ENCODE measurements at regions not wholly inside any gene's neighbourhood (a gene's known extent, or its start where the extent isn't known, plus 50 kb on each side); places are given as distances from the start of the nearest gene placed in this dataset.

GRCh38 chr4:166366012-166366411, 493.0 kb downstream of the TLL1 start:
- no peak for ATAC-seq

- ATAC-seq, result no peak
Measured at GRCh38 chr4:166377578-166377977, 504.5 kb downstream of the TLL1 start.

GRCh38 chr4:166386491-166387360, 513.7 kb downstream of the TLL1 start:
- ATAC-seq, result no peak

- no peak for ATAC-seq
Measured at GRCh38 chr4:166391501-166391900, 518.5 kb downstream of the TLL1 start.

- no peak for ATAC-seq
Measured at GRCh38 chr4:166399021-166399420, 526.0 kb downstream of the TLL1 start.

- no peak for ATAC-seq
Measured at GRCh38 chr4:166400270-166400894, 527.3 kb downstream of the TLL1 start.

GRCh38 chr4:166413356-166413755, 540.3 kb downstream of the TLL1 start:
- ATAC-seq, result no peak

- ATAC-seq, result no peak
Measured at GRCh38 chr4:166414431-166414830, 541.4 kb downstream of the TLL1 start.

GRCh38 chr4:166415749-166416148, 542.7 kb downstream of the TLL1 start:
- ATAC-seq, result no peak

GRCh38 chr4:166421556-166422156, 548.6 kb downstream of the TLL1 start:
- no peak for ATAC-seq

- ATAC-seq, result no peak
Measured at GRCh38 chr4:166422475-166422874, 549.4 kb downstream of the TLL1 start.

GRCh38 chr4:166426300-166426863, 553.3 kb downstream of the TLL1 start:
- no peak for ATAC-seq

GRCh38 chr4:166432125-166432524, 559.1 kb downstream of the TLL1 start:
- ATAC-seq, result no peak

GRCh38 chr4:166432842-166433241, 559.8 kb downstream of the TLL1 start:
- ATAC-seq, result no peak

GRCh38 chr4:166435449-166435848, 562.4 kb downstream of the TLL1 start:
- ATAC-seq, result no peak

- ATAC-seq, result no peak
Measured at GRCh38 chr4:166458756-166459155, 585.7 kb downstream of the TLL1 start.

- ATAC-seq, result no peak
Measured at GRCh38 chr4:166459621-166460020, 586.6 kb downstream of the TLL1 start.

GRCh38 chr4:166460769-166461550, 587.9 kb downstream of the TLL1 start:
- no peak for ATAC-seq

GRCh38 chr4:166481055-166481454, 608.0 kb downstream of the TLL1 start:
- ATAC-seq, result no peak

- no peak for ATAC-seq
Measured at GRCh38 chr4:166481739-166482138, 608.7 kb downstream of the TLL1 start.

GRCh38 chr4:166482758-166483157, 609.7 kb downstream of the TLL1 start:
- no peak for ATAC-seq

GRCh38 chr4:166491635-166492034, 618.6 kb downstream of the TLL1 start:
- no peak for ATAC-seq

- ATAC-seq, result no peak
Measured at GRCh38 chr4:166493924-166494345, 620.9 kb downstream of the TLL1 start.

Measured in activated CD4-positive, CD25-positive, alpha-beta regulatory T cell treated with anti-CD3 and anti-CD28 coated beads, Interleukin-2, amount 50 U/mL, for 24 hours (primary cell).